Activated CD4-positive, alpha-beta T cell treated with anti-CD3 and anti-CD28 coated beads for 4 hours (primary cell): ENCODE measurements at regions not wholly inside any gene's neighbourhood (a gene's known extent, or its start where the extent isn't known, plus 50 kb on each side); places are given as distances from the start of the nearest gene placed in this dataset.

Source experiments
- DNase-seq, 2 donors: peaks; one replicate each; pipeline ENCODE4 v3.0.0-alpha.2; 2020

GRCh38 chr3:70899816-70900215, 587.4 kb upstream of the MDFIC2 start:
- no peak for DNase-seq

- no peak for DNase-seq
Measured at GRCh38 chr3:70890020-70890394, 577.6 kb upstream of the MDFIC2 start.

- no peak for DNase-seq
Measured at GRCh38 chr3:70889162-70890019, 577.0 kb upstream of the MDFIC2 start.

- DNase-seq: no peak
Measured at GRCh38 chr3:70885636-70886035, 573.2 kb upstream of the MDFIC2 start.

- no peak for DNase-seq
Measured at GRCh38 chr3:70882104-70882503, 569.7 kb upstream of the MDFIC2 start.

- DNase-seq: no peak
Measured at GRCh38 chr3:70880421-70880820, 568.0 kb upstream of the MDFIC2 start.

GRCh38 chr3:70876154-70876553, 563.7 kb upstream of the MDFIC2 start:
- DNase-seq: no peak

- DNase-seq: no peak
Measured at GRCh38 chr3:70874196-70874595, 561.8 kb upstream of the MDFIC2 start.

- DNase-seq: no peak
Measured at GRCh38 chr3:70873686-70874085, 561.2 kb upstream of the MDFIC2 start.

- no peak for DNase-seq
Measured at GRCh38 chr3:70871909-70872656, 559.6 kb upstream of the MDFIC2 start.

- DNase-seq: no peak
Measured at GRCh38 chr3:70870576-70870975, 558.1 kb upstream of the MDFIC2 start.

GRCh38 chr3:70868561-70868960, 556.1 kb upstream of the MDFIC2 start:
- no peak for DNase-seq

- DNase-seq: no peak
Measured at GRCh38 chr3:70863049-70863448, 550.6 kb upstream of the MDFIC2 start.

GRCh38 chr3:70861855-70862254, 549.4 kb upstream of the MDFIC2 start:
- no peak for DNase-seq

- DNase-seq: no peak
Measured at GRCh38 chr3:70861234-70861633, 548.8 kb upstream of the MDFIC2 start.

- no peak for DNase-seq
Measured at GRCh38 chr3:70857916-70858315, 545.5 kb upstream of the MDFIC2 start.

- no peak for DNase-seq
Measured at GRCh38 chr3:70856414-70857162, 544.1 kb upstream of the MDFIC2 start.

GRCh38 chr3:70855149-70855548, 542.7 kb upstream of the MDFIC2 start:
- no peak for DNase-seq

- DNase-seq: no peak
Measured at GRCh38 chr3:70854108-70854507, 541.7 kb upstream of the MDFIC2 start.

- DNase-seq: no peak
Measured at GRCh38 chr3:70853161-70853944, 540.9 kb upstream of the MDFIC2 start.

- no peak for DNase-seq
Measured at GRCh38 chr3:70849911-70850699, 537.7 kb upstream of the MDFIC2 start.
